Left lung (tissue), 4 donors: ENCODE measurements at regions not wholly inside any gene's neighbourhood (a gene's known extent, or its start where the extent isn't known, plus 50 kb on each side); places are given as distances from the start of the nearest gene placed in this dataset.

Experiments
- ATAC-seq: fragments of 200-7000 bp; cut with Tn5 transposase; one replicate; pipeline ENCODE4 v1.9.1; 2020; ENCODE audit warnings: moderate library complexity
- DNase-seq, 4 donors: peaks; one replicate each; pipeline ENCODE4 v3.0.0-alpha.2; 2013 to 2020
- H3K27ac ChIP-seq, 2 donors: fragments of 200-600 bp; sonication (generic) in 1 of 2; one replicate each; pipeline versions ENCODE4 v1.5.0 to v1.8.0; 2020 to 2021
- H3K27me3 ChIP-seq, 2 donors: fragments of 200-600 bp; sonication (generic) in 1 of 2; one replicate each; pipeline versions ENCODE4 v1.5.0 to v1.8.0; 2020 to 2021
- H3K36me3 ChIP-seq, 2 donors: fragments of 200-600 bp; sonication (generic) in 1 of 2; one replicate each; pipeline versions ENCODE4 v1.5.0 to v1.8.0; 2020 to 2021
- H3K4me1 ChIP-seq, 2 donors: fragments of 200-600 bp; one replicate each; pipeline ENCODE4 v1.8.0; 2021
- H3K4me3 ChIP-seq, 2 donors: fragments of 200-600 bp; sonication (generic) in 1 of 2; one replicate each; pipeline versions ENCODE4 v1.5.0 to v1.8.0; 2020 to 2021; ENCODE audit warnings: mild to moderate bottlenecking in 1 of 2
- H3K9me3 ChIP-seq, 2 donors: fragments of 200-600 bp; sonication (generic) in 1 of 2; one replicate each; pipeline versions ENCODE4 v1.5.0 to v1.8.0; 2020 to 2021
- CTCF ChIP-seq, 2 donors: fragments of 200-600 bp; sonication (generic) in 1 of 2; IDR thresholded peaks; one replicate each; pipeline versions ENCODE4 v1.5.0 to v1.8.0; 2021; ENCODE audit warnings: antibody characterized with exemption in 2 of 2
- intact Hi-C, 2 donors: fragments of 100-400 bp; cut with DNase I; formaldehyde crosslinking; loops; one replicate each; pipeline versions ENCODE4 v1.11.2 to v1.14.2; 2022
- donor health status: DM: no; HTN: yes; CAD: no.
- donor health status: DM: no; HTN: no; CAD: no.

GRCh38 chr16:82229800-82230619 lies 60.0 kb upstream of the MPHOSPH6 start:
- no peak overlapping the region for H3K4me3 ChIP-seq
- H3K27me3 ChIP-seq = no peaks in the 10 kb centered on the region
- ATAC-seq = peak; percentile 96
- DNase-seq = peak; percentile 28 to 75 (median 69)
- H3K9me3 ChIP-seq = no peaks in the 10 kb centered on the region
- H3K27ac ChIP-seq = no peak overlapping the region
- H3K36me3 ChIP-seq = no peaks in the 10 kb centered on the region
- peak; percentile 86 to 93 for TF ChIP-seq CTCF (IDR thresholded peaks at IDR 0.05)
- intact Hi-C loops = loop anchor here in 1 of 2 donors (5.0 kb wide), 2 partner anchors 198 to 288 kb away; no protein-coding TSS in a partner anchor
- peaks cover 0 to 2% of the 10 kb centered on the region in 2 donors for H3K4me1 ChIP-seq

DNA sequence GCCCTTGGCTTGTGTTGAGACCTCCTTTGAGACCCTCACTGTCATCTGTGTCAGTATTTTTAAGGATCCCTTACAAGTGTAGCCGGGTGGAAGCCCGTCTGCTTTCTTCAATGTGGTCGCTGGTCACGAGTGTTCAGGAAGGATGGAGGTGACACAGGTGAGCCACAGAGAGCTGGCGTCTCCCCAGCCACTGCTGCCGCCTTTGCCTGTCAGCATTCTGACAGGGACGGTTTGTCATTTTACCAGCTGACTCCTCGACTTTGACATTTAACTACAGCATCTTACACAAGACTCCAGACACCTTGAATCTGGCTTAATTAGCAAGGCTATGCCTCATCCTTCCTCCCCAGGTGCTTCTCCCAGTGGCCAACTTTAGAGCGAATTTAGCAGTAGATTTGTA lies 56.3 kb upstream of the MPHOSPH6 start:
- Histone ChIP-seq H3K9me3 (no peaks in the 10 kb centered on the region), H3K27ac (no peak overlapping the region), H3K4me3 (no peak overlapping the region), H3K27me3 (no peaks in the 10 kb centered on the region), H3K4me1 (peaks cover 0 to 2% of the 10 kb centered on the region in 2 donors), H3K36me3 (no peaks in the 10 kb centered on the region)
- peak in 1 of 4 donors; percentile 40 for DNase-seq
- no peak for TF ChIP-seq CTCF (IDR thresholded peaks at IDR 0.05)
- intact Hi-C loops = no loop called here
- no peak for ATAC-seq

DNA sequence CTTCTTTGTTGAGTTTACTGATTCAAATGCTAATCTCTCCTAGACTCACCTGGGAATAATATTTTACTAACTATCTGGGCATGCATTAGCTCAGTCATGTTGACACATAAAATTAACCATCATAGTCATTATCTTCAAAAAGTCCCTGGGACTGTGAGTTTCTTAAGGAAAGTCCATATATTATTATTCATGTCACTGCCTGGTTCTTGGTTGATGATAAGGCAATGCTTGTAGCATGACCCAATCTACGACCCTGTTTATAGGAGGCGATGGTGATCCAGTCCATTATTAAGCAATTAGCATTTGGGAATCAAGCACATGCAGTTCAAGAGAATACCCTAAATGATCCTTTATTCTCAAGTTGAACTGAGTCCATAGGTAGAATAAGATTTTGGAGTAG lies 54.8 kb upstream of the MPHOSPH6 start:
- no peaks in the 10 kb centered on the region for H3K36me3 ChIP-seq
- DNase-seq (no peak), ATAC-seq (no peak)
- H3K27ac ChIP-seq = no peak overlapping the region
- no peak overlapping the region for H3K4me3 ChIP-seq
- H3K27me3 ChIP-seq = no peaks in the 10 kb centered on the region
- no peak for TF ChIP-seq CTCF (IDR thresholded peaks at IDR 0.05)
- H3K4me1 ChIP-seq = peaks cover 0 to 2% of the 10 kb centered on the region in 2 donors
- intact Hi-C loops = no loop called here
- H3K9me3 ChIP-seq = no peaks in the 10 kb centered on the region

GRCh38 chr16:82220541-82220940 lies 50.5 kb upstream of the MPHOSPH6 start:
- ATAC-seq = no peak
- Histone ChIP-seq H3K4me3 (no peak overlapping the region), H3K27me3 (no peaks in the 10 kb centered on the region), H3K36me3 (no peaks in the 10 kb centered on the region), H3K4me1 (no peaks in the 10 kb centered on the region), H3K27ac (no peak overlapping the region), H3K9me3 (no peaks in the 10 kb centered on the region)
- no peak for TF ChIP-seq CTCF (IDR thresholded peaks at IDR 0.05)
- intact Hi-C loops = no loop called here
- no peak for DNase-seq
